ENCODE measurements at regions not wholly inside any gene's neighbourhood (a gene's known extent, or its start where the extent isn't known, plus 50 kb on each side); places are given as distances from the start of the nearest gene placed in this dataset.

DNA sequence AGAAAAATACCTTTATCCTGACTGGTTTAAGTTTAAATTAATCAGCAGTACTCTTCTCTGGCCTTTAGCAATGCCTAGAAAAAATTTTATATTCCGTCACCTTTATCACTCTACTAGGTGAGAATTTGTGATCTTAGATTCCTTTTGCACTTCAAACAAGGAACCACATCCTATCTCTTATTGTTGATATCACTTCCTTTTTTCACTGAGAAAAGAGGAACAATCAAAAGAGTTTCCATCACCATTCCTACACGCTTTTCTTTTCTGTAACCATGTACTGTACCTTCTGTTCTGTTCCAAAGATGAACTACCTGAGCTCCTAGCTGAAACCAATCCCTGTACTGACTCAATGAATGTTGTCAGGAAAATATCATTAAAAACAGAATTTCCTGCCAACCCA lies 1379.0 kb upstream of the MIR17HG start (continued):
- TF ChIP-seq, protein P1, sequence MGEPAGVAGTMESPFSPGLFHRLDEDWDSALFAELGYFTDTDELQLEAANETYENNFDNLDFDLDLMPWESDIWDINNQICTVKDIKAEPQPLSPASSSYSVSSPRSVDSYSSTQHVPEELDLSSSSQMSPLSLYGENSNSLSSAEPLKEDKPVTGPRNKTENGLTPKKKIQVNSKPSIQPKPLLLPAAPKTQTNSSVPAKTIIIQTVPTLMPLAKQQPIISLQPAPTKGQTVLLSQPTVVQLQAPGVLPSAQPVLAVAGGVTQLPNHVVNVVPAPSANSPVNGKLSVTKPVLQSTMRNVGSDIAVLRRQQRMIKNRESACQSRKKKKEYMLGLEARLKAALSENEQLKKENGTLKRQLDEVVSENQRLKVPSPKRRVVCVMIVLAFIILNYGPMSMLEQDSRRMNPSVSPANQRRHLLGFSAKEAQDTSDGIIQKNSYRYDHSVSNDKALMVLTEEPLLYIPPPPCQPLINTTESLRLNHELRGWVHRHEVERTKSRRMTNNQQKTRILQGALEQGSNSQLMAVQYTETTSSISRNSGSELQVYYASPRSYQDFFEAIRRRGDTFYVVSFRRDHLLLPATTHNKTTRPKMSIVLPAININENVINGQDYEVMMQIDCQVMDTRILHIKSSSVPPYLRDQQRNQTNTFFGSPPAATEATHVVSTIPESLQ (CRISPR knock-in tag; IDR thresholded peaks at IDR 0.05): no peak
- TF ChIP-seq, protein P2, sequence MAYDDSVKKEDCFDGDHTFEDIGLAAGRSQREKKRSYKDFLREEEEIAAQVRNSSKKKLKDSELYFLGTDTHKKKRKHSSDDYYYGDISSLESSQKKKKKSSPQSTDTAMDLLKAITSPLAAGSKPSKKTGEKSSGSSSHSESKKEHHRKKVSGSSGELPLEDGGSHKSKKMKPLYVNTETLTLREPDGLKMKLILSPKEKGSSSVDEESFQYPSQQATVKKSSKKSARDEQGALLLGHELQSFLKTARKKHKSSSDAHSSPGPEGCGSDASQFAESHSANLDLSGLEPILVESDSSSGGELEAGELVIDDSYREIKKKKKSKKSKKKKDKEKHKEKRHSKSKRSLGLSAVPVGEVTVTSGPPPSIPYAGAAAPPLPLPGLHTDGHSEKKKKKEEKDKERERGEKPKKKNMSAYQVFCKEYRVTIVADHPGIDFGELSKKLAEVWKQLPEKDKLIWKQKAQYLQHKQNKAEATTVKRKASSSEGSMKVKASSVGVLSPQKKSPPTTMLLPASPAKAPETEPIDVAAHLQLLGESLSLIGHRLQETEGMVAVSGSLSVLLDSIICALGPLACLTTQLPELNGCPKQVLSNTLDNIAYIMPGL (CRISPR knock-in tag; IDR thresholded peaks at IDR 0.05): no peak
- TF ChIP-seq, protein P3, sequence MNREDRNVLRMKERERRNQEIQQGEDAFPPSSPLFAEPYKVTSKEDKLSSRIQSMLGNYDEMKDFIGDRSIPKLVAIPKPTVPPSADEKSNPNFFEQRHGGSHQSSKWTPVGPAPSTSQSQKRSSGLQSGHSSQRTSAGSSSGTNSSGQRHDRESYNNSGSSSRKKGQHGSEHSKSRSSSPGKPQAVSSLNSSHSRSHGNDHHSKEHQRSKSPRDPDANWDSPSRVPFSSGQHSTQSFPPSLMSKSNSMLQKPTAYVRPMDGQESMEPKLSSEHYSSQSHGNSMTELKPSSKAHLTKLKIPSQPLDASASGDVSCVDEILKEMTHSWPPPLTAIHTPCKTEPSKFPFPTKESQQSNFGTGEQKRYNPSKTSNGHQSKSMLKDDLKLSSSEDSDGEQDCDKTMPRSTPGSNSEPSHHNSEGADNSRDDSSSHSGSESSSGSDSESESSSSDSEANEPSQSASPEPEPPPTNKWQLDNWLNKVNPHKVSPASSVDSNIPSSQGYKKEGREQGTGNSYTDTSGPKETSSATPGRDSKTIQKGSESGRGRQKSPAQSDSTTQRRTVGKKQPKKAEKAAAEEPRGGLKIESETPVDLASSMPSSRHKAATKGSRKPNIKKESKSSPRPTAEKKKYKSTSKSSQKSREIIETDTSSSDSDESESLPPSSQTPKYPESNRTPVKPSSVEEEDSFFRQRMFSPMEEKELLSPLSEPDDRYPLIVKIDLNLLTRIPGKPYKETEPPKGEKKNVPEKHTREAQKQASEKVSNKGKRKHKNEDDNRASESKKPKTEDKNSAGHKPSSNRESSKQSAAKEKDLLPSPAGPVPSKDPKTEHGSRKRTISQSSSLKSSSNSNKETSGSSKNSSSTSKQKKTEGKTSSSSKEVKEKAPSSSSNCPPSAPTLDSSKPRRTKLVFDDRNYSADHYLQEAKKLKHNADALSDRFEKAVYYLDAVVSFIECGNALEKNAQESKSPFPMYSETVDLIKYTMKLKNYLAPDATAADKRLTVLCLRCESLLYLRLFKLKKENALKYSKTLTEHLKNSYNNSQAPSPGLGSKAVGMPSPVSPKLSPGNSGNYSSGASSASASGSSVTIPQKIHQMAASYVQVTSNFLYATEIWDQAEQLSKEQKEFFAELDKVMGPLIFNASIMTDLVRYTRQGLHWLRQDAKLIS (CRISPR knock-in tag; IDR thresholded peaks at IDR 0.05; ENCODE audit: borderline replicate concordance): no peak
- TF ChIP-seq KAT7 (CRISPR knock-in tag; IDR thresholded peaks at IDR 0.05; ENCODE audit: borderline replicate concordance): no peak

GRCh38 chr13:89970353-89970709 lies 1377.2 kb upstream of the MIR17HG start:
- Mint-ChIP-seq H3K27me3 (ENCODE audit: low read depth) (peaks cover 58% of the 10 kb centered on the region), H3K9me3 (no peaks in the 10 kb centered on the region), H3K4me3 (no peak overlapping the region), H3K36me3 (no peaks in the 10 kb centered on the region), H3K27ac (no peak overlapping the region), H3K4me1 (peaks cover 15% of the 10 kb centered on the region)
- CTCF ChIA-PET: no interaction called here
- TF ChIP-seq OVOL2 (CRISPR knock-in tag; IDR thresholded peaks at IDR 0.05; ENCODE audit: borderline replicate concordance): no peak
- TF ChIP-seq GTF2I (CRISPR knock-in tag; conservative IDR thresholded peaks at IDR 0.05): no peak
- TF ChIP-seq, protein P4, sequence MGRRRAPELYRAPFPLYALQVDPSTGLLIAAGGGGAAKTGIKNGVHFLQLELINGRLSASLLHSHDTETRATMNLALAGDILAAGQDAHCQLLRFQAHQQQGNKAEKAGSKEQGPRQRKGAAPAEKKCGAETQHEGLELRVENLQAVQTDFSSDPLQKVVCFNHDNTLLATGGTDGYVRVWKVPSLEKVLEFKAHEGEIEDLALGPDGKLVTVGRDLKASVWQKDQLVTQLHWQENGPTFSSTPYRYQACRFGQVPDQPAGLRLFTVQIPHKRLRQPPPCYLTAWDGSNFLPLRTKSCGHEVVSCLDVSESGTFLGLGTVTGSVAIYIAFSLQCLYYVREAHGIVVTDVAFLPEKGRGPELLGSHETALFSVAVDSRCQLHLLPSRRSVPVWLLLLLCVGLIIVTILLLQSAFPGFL (CRISPR knock-in tag; IDR thresholded peaks at IDR 0.05; ENCODE audit: borderline replicate concordance): no peak
- no peak for TF ChIP-seq ETV6 (CRISPR knock-in tag; IDR thresholded peaks at IDR 0.05)
- no peak for TF ChIP-seq ATF1 (CRISPR knock-in tag; IDR thresholded peaks at IDR 0.05)
- TF ChIP-seq USF2 (CRISPR knock-in tag; IDR thresholded peaks at IDR 0.05): no peak
- TF ChIP-seq ZMAT4 (CRISPR knock-in tag; IDR thresholded peaks at IDR 0.05): no peak
- no peak for TF ChIP-seq GABPB1 (CRISPR knock-in tag; IDR thresholded peaks at IDR 0.05)
- TF ChIP-seq SMAD3 (CRISPR knock-in tag; IDR thresholded peaks at IDR 0.05; ENCODE audit: borderline replicate concordance): no peak
- ATAC-seq (no peak), DNase-seq (ENCODE audit: low spot score) (no peak)
- POLR2A ChIA-PET: no interaction called here

DNA sequence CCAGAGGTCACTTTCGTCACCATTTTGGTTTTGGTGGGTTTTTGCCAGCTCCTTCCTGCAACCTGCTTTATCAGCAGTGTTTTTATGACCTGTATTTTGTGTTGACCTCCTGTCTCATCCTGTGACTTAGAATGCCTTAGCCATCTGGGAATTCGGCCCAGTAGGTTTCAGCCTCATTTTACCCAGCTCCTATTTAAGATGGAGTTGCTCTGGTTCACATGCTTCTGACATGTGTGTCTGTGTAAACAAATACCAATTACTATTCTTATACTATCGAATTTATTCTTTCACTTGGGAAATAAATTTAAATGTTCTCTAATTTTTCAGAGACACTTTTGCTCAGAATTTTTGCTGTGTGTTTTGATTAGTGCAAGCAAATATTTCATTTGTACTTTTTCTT lies 1370.3 kb upstream of the MIR17HG start:
- ATAC-seq (no peak), DNase-seq (ENCODE audit: low spot score) (no peak)
- POLR2A ChIA-PET: no interaction called here
- Mint-ChIP-seq H3K9me3 (no peaks in the 10 kb centered on the region), H3K4me1 (peaks cover 23% of the 10 kb centered on the region), H3K4me3 (no peak overlapping the region), H3K27ac (no peak overlapping the region), H3K27me3 (ENCODE audit: low read depth) (no peaks in the 10 kb centered on the region), H3K36me3 (no peaks in the 10 kb centered on the region)
- CTCF ChIA-PET: no interaction called here
- TF ChIP-seq ARID4B (CRISPR knock-in tag; IDR thresholded peaks at IDR 0.05; ENCODE audit: borderline replicate concordance): no peak
